GM18867 (cell line): ENCODE measurements at regions not wholly inside any gene's neighbourhood (a gene's known extent, or its start where the extent isn't known, plus 50 kb on each side); places are given as distances from the start of the nearest gene placed in this dataset.

Experiments
- ATAC-seq: cut with Tn5 transposase; IDR thresholded peaks from one replicate; pipeline ENCODE4 v1.9.1; 2021; ENCODE audit warnings: mild to moderate bottlenecking, moderate library complexity; ENCODE audit not compliant: unreplicated experiment

DNA sequence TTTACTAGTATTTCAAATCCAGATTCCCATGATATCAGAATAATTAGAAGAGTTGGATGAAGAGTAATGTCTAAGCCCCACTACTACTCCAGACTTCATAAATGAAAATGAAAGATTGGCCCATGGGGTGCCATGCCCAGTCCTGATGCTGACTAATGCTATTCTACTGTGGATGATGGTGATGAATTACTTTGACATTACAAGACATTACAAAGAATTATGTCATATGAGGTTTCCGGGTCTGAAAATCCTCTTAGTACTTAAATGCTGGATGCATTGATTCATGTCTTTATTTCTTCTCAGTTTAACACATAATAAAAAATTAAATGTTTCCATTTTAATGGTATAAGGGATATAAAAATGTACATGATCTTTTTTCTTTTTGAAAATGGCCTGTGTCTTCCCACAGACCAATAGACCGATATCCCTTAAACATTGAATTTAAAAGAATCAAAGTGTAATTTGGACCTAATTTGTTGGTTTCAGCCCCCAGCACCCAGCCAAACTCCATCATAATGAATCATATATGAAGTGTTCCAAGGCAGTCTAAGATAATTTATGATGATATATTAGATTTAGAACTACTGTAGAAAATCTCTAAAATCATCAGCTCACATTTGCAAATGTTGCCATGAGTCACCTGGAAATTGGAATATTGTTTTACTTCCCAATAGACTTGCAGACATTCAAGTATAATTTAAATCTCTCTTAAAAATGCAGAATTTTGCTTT lies 223.6 kb upstream of the SGCD start:
- no peak for ATAC-seq

DNA sequence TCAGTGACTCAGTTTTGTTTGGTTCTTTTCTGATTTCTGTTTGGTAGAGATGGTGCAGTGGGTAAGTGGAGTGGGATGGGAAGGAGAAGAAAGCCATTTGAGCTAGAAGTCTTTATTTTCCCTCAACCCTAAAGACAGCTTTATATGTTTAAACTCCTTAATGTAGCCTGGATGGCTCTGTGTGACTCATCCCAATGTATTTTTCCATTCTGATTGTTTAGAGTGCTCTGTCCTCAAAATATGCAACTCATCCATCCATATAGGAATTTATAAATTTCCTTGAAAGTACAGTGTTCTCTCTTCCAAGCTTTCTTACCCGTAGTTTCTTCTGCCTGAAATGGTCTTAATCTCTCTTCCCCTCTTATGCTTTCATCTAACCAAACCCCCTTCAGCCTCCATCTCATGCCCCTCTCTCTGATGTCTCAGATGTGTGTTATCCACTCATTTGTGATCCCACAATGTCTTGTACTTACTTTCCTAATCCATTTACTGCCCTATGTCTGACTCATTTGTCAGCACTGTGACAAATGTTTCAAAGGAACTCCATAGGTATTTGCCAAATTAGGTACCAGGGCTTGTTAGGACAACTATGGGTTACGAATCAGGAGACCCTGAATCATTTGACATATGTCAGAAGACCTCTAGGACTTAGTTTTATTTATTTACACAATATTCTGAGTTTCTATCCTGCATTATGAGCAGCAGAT lies 217.5 kb upstream of the SGCD start:
- ATAC-seq: no peak

DNA sequence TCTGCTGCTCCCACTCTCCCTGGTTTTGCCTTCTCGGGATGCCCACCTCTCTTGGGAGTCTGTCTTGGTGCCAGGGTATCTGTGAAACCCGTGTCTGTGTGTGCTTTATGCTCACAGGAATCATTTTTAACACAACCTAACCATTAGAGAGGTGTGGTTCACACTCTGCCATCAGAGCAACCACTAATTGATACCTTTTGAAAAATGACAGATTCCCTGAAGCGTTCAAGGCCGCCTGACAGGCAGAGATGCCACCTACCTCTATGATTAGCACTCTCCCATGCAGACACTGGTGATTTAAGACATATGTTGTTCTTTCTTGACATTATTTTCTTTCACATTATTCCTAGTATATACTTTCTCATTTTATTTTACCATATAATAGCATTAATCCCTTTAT lies 207.3 kb upstream of the SGCD start:
- ATAC-seq: no peak

DNA sequence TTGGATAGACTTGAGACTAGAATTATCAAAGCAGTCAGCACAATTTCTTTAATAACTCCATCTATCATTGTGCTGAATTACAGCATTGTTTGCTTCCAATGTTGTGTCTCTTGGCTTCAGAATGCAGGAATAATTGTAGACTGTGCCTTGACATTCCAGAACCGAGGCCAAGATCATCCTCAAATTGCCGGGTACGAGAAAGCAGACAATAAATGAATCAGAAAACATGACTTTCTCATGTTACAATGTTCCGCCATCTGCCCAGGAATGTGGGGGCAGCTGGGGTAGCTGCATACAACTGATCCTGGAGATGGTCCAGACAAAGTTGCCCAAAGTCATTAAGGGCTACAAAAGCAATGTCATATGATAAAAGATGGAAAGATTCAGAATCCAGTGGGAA lies 206.2 kb upstream of the SGCD start:
- no peak for ATAC-seq

DNA sequence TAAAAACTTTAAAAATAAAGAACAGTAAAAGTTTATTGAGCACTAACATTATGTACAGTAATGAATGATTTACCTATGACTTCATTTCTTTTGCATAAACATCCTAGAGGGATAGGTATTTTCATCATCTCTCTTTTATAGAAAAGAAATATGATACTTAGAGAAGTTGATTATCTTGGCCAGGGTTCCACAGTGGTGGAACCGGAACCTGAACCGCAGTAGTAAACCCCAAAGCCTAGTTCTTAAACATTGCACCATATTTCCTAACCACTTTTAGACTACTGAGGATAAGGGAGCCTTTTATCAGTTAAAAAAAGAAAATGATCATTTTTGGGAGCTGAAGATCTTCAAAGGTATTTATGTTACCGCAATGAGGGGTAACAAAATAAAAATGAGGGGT lies 205.7 kb upstream of the SGCD start:
- ATAC-seq: no peak

DNA sequence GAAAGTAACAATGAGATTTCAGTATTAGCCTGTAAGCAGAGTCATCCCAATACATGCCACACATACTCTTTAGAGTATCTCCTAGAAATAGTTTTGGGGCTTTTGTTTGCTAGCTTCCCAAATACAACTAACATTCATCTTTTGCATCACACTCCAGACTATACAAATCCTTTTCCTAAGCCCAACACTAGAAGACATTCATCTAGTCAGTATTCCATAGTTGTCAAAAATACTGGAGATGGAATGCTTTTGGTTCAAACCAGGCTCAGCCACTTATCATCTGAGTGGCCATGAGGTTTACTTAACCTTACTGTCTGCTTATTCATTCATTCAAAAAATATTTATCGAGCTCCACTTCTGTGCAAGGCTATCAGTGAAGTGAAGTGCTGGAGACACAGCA lies 205.1 kb upstream of the SGCD start:
- ATAC-seq: no peak

DNA sequence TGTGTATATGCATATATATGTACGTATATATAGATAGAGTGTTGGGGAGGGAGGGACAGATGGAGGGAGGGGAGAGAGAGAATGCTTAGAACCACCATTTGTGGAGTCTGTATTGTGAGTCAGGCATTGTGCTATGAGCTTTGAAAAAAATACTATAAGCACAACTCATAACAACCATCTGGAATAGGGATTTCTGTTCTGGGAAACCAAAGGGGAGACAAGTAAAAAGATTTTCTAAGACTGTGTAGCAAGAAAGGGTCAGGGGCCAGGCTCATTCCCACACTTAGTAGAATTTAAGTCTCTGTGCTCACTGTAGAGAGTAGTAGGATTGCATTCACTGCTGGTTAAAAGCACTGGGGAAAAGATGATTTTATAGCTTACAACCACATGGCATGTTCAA lies 202.3 kb upstream of the SGCD start:
- ATAC-seq: no peak

DNA sequence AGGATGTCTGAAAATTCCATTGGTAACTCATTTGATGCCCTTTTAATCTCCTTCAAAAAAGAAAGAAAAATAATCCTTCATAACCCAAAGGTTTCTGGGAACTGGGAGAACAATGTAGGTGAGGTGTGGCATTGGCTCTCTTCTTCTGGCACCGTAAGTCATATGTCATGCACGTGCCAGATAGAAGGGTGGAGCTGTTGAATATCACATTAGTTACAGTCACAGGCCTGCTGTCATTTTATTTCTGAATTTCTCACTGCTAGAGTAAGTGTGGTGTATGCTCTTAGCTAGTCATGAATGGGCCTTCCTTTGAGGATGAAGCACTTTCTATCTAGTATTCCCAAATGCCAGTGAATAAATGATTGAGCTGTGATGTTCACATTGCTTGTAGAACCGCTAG lies 201.8 kb upstream of the SGCD start:
- ATAC-seq: no peak

DNA sequence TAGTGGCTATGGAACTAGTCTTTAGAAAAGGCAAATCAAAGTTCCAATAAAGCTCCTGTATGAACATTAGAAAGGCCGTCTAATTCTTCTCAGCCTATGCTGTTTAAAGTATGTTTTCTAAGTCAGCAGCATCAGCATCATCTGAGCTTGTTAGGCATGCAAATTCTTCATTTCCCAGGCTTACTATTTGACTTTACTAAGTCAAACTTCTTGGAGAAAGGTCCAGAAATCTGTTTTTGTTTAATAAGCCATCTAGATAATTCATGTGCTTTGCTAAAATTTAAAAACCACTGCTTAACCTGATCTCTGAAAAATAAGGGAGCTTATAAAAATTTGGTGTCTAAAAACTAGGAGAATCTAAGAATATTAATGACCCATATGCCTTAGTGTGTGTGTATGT lies 200.2 kb upstream of the SGCD start:
- no peak for ATAC-seq

DNA sequence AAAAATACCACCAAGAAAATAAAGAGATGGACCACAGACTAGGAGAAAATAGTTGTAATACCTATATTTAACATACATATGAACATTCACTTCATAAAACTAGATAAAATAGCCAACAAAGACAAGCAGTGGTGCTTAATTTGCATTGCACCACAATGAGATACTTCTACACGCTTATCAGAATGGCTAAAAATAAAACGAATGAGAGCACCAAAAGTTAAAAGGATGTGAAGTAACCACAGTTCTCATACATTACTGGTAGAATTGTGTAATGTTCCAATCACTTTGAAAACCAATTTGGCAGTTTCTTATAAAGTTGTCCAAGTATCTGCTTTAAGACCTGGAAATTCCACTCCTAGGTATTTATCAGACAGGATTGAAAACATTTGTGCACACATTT lies 198.9 kb upstream of the SGCD start:
- peak; percentile 86 for ATAC-seq

DNA sequence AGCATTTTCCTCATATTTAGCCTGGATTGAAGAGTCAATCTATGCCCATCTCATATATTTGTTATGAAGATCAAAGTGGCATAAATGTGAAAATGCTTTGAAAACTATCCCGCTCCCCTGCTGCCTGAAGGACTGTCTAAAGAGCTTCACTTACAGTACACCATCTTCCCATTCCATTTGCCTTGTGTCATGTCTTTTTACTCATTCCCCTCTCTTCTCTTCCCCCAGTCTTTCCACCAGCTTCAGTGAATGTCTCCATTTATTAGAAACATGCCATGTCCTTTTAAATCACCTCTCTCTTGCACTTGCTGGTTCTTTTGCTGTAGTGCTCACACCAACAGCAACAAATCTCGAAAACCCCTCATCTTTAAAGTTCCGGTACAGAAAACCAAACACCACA lies 192.7 kb upstream of the SGCD start:
- no peak for ATAC-seq

DNA sequence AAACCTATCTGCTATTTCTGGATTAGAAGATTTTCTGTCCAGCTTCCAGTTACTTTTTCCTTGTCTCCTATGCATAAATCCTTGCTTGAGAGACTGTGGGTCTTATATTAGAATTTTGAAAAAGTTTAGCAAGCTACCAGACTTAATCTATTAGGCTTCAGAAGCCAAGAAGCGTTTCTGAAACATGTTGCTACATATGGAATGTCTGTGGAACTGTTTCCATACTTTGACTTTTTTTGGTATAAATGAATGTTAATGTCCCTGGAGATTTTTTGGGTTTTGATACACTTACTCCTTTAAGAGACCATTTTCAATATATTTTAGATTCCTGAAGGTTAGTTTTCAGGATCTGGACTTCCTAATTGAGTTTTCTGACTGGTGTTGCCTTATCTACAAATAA lies 191.4 kb upstream of the SGCD start:
- no peak for ATAC-seq

DNA sequence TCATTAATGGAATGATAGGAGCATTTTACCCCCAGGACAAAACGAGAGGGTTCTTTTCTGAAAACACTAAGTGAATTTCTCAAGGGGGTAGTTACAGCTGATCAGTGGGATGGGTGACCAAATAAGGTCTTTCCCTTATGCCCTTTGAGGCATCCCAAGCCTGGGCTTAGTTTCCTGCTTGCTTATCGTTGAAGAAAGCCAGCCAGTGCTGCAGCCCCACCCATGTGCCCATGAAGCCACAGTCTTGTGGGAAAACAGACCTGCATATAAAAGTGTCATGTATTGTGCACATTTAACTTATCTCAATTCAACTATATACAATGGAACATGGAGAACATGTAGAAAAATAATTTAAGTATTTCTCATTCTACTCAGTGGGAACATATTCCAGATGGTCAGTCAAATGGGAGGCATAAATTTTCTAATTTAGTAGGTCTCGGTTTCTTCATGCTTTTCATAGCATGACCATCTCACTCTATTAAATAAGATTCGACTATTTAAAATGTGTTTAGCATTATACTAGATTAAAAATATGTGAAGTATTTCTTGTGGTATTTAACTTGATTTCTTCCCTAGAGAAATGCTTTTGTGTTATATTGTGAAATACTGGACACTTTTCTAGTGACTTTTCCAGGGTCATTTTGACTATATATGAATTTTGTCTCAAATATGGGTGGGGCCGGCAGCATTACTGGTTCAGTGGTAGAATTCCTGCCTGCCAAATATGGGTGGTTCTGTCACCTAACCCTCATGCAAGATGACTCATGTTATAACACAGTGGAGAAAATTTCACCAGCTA lies 189.7 kb upstream of the SGCD start:
- ATAC-seq: no peak

DNA sequence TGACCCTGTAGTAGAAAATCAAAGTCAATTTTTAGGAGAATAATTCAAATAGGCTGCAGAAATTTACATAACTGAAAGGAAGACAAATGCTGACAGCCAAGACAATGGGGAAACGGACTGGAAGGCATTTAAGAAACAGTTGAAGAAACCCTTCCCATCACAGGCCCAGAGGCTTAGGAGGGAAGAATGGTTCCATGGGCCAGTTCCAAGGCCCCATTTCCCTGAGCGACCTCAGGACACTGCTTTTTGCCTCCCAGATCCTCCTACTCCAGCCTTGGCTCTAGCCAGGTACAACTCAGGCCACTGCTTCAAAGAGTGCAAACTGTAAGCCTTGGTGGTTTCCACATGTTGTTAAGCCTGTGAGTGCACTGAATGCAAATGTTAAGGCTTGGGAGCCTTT lies 184.1 kb upstream of the SGCD start:
- no peak for ATAC-seq

DNA sequence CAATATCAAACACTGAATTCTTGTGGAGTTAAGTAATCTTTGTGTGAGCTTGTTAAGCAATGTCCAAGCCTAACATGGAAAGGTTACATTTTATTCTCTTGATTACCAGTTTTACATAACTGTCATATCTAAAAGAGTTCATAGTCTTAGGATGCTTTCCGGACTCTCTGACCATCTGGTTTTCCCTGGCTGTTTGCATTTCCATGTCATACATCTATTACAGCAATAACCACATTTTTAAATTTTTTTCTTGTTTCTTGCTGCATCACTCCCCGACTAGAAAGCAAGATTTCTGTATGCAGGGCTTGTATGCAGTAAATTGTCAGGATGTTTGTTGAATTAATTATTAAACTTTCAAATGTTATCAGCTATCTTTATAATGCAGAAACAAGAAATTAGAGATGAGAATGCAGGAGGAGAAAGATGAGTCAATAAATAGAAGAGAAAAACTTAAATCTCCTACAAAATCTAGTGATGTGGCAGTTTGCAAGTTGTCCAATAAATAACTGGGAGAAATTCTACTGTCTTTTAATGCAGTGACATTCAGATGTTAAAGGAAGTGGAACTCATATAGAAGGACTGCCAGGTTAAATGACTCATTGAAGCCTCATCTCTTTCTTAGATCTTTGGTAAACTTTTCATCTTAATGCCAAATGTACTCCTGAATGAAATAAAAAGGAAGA lies 179.6 kb upstream of the SGCD start:
- ATAC-seq: no peak

DNA sequence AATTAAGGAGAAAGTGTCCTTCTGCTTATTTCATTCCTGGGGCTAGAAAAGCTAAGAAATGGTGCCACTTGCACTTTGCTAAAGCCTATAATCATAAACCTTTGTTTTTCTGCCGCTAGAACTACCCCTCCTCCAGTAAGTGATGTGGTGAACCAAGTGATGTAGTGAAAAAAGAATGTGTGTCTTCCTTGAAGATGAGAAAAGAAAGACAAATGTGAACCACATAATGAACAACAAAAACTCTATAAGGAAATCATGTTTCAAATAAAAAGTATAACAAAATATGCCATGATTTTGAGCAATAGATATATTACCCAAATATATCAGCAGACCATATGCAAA lies 179.0 kb upstream of the SGCD start:
- no peak for ATAC-seq

DNA sequence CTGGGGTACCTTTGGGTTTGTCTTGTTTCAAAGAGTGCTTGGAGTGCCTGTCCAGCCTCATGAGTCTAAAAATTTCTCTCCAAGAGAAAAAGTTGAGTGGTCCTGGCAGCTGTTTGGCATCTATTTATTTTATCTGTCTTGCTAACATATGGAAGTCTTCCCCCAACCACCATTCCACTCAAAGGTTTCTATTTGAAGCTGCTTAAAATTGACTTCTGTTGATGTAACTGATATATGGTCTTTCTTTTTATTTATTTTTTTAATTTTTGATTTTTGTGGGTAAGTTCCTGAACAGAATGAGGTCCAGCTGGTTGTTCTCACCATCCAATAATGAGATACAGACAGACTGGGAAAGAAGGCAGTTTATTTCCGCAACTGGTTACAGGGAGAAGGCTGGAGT lies 178.7 kb upstream of the SGCD start:
- ATAC-seq: no peak

DNA sequence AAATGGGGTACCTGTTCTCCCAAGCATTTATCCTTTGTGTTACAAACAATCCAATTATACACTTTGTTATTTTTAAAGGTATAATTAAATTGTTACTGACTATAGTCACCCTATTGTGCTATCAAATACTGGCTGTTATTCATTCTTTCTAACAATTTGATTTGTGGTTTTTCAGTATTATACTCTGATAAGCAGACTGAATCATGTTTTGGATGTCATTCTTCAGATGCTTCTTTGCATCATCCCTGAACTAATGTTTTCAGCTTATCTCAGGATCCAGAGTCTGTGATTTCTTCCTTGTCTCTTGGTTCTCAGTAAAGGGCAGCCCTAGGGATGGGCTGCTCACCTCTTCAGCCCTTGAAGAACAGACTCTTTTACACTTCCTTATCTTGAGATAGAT lies 177.8 kb upstream of the SGCD start:
- ATAC-seq: no peak

DNA sequence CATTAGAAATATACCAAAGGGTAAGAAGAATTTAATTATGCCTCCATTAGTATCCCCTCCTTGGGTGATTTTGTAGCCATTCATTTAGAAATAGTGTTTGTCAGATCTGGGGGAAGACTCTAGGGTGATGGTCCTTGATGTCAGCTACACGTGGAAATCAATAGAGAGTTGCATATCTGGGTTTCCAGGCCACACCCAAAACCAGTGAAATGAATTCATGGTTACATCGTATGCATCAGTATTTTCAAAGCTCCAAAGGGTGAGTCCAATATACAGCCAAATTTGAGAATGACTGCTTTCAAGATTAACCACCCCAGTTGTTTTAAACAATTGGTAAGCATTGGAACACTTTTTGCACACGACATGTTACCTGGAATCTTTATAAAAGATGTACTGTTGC lies 173.4 kb upstream of the SGCD start:
- no peak for ATAC-seq

DNA sequence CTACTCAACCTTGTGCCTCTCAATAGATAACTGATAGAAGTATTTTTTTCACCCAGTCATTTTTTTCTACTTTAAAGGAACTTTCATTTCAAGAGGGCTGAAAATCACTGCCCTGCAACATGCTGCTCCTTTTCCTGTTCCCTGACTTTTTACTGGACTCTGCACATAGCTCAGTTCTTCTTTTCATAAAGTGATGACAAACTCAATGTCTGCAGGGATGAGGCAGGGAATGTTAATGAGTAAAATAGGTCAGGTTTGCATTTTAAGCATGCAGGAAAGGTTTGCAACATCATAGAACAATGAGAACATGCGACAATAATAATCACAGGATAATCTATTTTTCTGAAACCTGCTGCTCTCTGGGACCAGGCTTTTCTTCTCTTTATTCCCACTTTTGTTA lies 172.2 kb upstream of the SGCD start:
- ATAC-seq: no peak

DNA sequence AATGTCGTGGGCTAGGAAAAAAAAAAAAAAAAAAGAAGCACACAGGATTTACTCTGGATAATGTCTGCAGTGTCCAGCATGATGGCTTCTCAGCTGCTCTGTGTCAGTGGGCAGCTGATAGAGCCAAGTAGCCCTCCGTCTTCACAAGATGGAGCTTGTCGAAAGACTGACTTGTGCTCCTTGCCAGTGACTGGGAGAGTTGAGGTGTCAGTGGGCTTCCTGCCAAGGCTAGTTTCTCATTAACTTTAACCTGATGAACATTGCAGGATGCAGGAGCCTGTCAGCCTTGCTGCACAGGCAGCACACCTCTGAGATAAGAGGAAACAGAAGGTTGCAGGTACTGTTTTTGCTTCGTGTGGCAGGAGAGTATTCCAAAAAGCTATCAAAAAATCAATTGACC lies 171.4 kb upstream of the SGCD start:
- ATAC-seq: no peak

DNA sequence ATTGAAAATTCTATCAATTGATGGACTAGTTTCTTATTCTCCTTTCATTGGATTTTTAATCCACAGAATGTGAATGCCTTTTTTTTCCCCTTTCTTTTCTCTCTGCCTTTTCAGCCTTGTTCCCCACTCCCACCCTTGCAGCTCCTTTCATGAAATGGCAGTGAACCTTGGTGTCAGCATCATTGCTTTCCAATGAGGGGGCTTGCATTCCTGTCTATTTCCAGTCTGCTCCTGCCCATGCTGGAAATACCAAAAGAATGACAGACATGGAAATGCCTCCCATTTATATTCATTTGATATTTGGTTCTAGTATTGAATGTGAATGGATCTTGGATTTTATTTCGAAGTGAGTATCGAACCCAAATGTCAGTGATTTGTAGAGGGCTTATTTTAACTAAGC lies 162.7 kb upstream of the SGCD start:
- ATAC-seq: no peak
